DOHH2 (cell line): ENCODE measurements at regions not wholly inside any gene's neighbourhood (a gene's known extent, or its start where the extent isn't known, plus 50 kb on each side); places are given as distances from the start of the nearest gene placed in this dataset.

Source experiments
- H3F3A ChIP-seq: fragments of 200-600 bp; sonication (generic), shearing (Covaris generic); 2 replicates; pipeline ENCODE4 v1.6.0; 2016; ENCODE audit warnings: antibody characterized with exemption, mild to moderate bottlenecking; ENCODE audit not compliant: control insufficient read depth, insufficient read depth
- H3K27ac ChIP-seq: fragments of 200-600 bp; sonication (generic); 2 replicates; pipeline ENCODE4 v1.5.1; 2014; ENCODE audit warnings: low read depth, mild to moderate bottlenecking, low read length, moderate library complexity
- H3K27me3 ChIP-seq: fragments of 200-600 bp; sonication (generic); 2 replicates; pipeline ENCODE4 v1.6.1; 2014; ENCODE audit warnings: mild to moderate bottlenecking, low read length, mixed read lengths; ENCODE audit not compliant: control insufficient read depth
- H3K36me3 ChIP-seq: fragments of 200-600 bp; sonication (generic); 2 replicates; pipeline ENCODE4 v1.6.1; 2014; ENCODE audit warnings: mild to moderate bottlenecking, low read length, moderate library complexity, mixed read lengths; ENCODE audit not compliant: control insufficient read depth
- H3K4me1 ChIP-seq: fragments of 200-600 bp; sonication (generic); 2 replicates; pipeline ENCODE4 v1.6.1; 2014; ENCODE audit warnings: mild to moderate bottlenecking, low read length, mixed read lengths; ENCODE audit not compliant: control insufficient read depth
- H3K4me2 ChIP-seq: fragments of 200-600 bp; sonication (generic); 2 replicates; pipeline ENCODE4 v1.6.0; 2014; ENCODE audit warnings: mild to moderate bottlenecking, low read length, moderate library complexity
- H3K4me3 ChIP-seq: fragments of 200-600 bp; sonication (generic); 2 replicates; pipeline ENCODE4 v1.5.1; 2014; ENCODE audit warnings: mild to moderate bottlenecking, low read length, mixed read lengths
- H3K79me2 ChIP-seq: fragments of 200-600 bp; sonication (generic); 2 replicates; pipeline ENCODE4 v1.6.1; 2014; ENCODE audit warnings: mild to moderate bottlenecking, low read length, mixed read lengths; ENCODE audit not compliant: control insufficient read depth
- H3K9me2 ChIP-seq: fragments of 200-600 bp; sonication (generic); replicated peaks from 2 replicates; pipeline ENCODE4 v1.6.1; 2014; ENCODE audit warnings: mild to moderate bottlenecking, low read length, mixed read lengths; ENCODE audit not compliant: control insufficient read depth
- H3K9me3 ChIP-seq: fragments of 200-600 bp; sonication (generic); 2 replicates; pipeline ENCODE4 v1.6.1; 2014; ENCODE audit warnings: antibody characterized with exemption, low read length, mixed read lengths; ENCODE audit not compliant: control insufficient read depth, insufficient read depth
- H4K20me1 ChIP-seq: fragments of 200-600 bp; sonication (generic); 2 replicates; pipeline ENCODE4 v1.6.0; 2014; ENCODE audit warnings: low read depth, mild to moderate bottlenecking, antibody characterized with exemption, low read length, moderate library complexity; ENCODE audit not compliant: control insufficient read depth, insufficient read depth
- CTCF ChIP-seq: fragments of 200-600 bp; sonication (generic); IDR thresholded peaks from one replicate; pipeline ENCODE4 v1.5.1; 2014; ENCODE audit warnings: antibody characterized with exemption, mild to moderate bottlenecking, low read depth, low read length; ENCODE audit not compliant: poor library complexity, severe bottlenecking
- EZH2phosphoT487 ChIP-seq: fragments of 200-600 bp; sonication (generic); IDR thresholded peaks from 2 replicates; pipeline ENCODE4 v1.6.1; 2017; ENCODE audit warnings: borderline replicate concordance, mild to moderate bottlenecking, antibody characterized with exemption, low read length, moderate library complexity, mixed read lengths

- Histone ChIP-seq H3K79me2 (no peaks in the 10 kb centered on the region), H3K4me1 (no peaks in the 10 kb centered on the region), H3K4me3 (no peak overlapping the region), H3K9me3 (no peaks in the 10 kb centered on the region), H3K36me3 (no peaks in the 10 kb centered on the region), H4K20me1 (no peaks in the 10 kb centered on the region), H3F3A (no peaks in the 10 kb centered on the region), H3K4me2 (no peak overlapping the region), H3K27ac (no peak overlapping the region), H3K27me3 (no peaks in the 10 kb centered on the region), H3K9me2 (no peaks in the 10 kb centered on the region)
- TF ChIP-seq EZH2phosphoT487: no peak
- TF ChIP-seq CTCF: no peak
Measured at GRCh38 chr3:176734146-176734545, 463.1 kb downstream of the TBL1XR1 start.

GRCh38 chr3:176724394-176724759 lies 472.9 kb downstream of the TBL1XR1 start:
- no peaks in the 10 kb centered on the region for H3K27me3 ChIP-seq
- no peak overlapping the region for H3K4me3 ChIP-seq
- TF ChIP-seq EZH2phosphoT487: no peak
- no peak for TF ChIP-seq CTCF
- H3K9me2 ChIP-seq: no peaks in the 10 kb centered on the region
- H3K4me2 ChIP-seq: no peak overlapping the region
- H3K9me3 ChIP-seq: no peaks in the 10 kb centered on the region
- H3K4me1 ChIP-seq: no peaks in the 10 kb centered on the region
- no peaks in the 10 kb centered on the region for H3F3A ChIP-seq
- H3K27ac ChIP-seq: no peak overlapping the region
- H3K36me3 ChIP-seq: no peaks in the 10 kb centered on the region
- no peaks in the 10 kb centered on the region for H3K79me2 ChIP-seq
- H4K20me1 ChIP-seq: no peaks in the 10 kb centered on the region

- Histone ChIP-seq H3K4me1 (no peaks in the 10 kb centered on the region), H4K20me1 (no peaks in the 10 kb centered on the region), H3K9me3 (no peaks in the 10 kb centered on the region)
Measured at GRCh38 chr3:176723758-176724393, 473.4 kb downstream of the TBL1XR1 start.

More at GRCh38 chr3:176723758-176724393, 473.4 kb downstream of the TBL1XR1 start:
- no peaks in the 10 kb centered on the region for H3K9me2 ChIP-seq
- H3K4me2 ChIP-seq: no peak overlapping the region
- H3K27ac ChIP-seq: no peak overlapping the region
- H3K27me3 ChIP-seq: no peaks in the 10 kb centered on the region
- no peaks in the 10 kb centered on the region for H3F3A ChIP-seq
- H3K36me3 ChIP-seq: no peaks in the 10 kb centered on the region
- no peak for TF ChIP-seq CTCF
- TF ChIP-seq EZH2phosphoT487: no peak
- H3K4me3 ChIP-seq: no peak overlapping the region
- no peaks in the 10 kb centered on the region for H3K79me2 ChIP-seq
